ENCODE measurements at regions not wholly inside any gene's neighbourhood (a gene's known extent, or its start where the extent isn't known, plus 50 kb on each side); places are given as distances from the start of the nearest gene placed in this dataset.

DNA sequence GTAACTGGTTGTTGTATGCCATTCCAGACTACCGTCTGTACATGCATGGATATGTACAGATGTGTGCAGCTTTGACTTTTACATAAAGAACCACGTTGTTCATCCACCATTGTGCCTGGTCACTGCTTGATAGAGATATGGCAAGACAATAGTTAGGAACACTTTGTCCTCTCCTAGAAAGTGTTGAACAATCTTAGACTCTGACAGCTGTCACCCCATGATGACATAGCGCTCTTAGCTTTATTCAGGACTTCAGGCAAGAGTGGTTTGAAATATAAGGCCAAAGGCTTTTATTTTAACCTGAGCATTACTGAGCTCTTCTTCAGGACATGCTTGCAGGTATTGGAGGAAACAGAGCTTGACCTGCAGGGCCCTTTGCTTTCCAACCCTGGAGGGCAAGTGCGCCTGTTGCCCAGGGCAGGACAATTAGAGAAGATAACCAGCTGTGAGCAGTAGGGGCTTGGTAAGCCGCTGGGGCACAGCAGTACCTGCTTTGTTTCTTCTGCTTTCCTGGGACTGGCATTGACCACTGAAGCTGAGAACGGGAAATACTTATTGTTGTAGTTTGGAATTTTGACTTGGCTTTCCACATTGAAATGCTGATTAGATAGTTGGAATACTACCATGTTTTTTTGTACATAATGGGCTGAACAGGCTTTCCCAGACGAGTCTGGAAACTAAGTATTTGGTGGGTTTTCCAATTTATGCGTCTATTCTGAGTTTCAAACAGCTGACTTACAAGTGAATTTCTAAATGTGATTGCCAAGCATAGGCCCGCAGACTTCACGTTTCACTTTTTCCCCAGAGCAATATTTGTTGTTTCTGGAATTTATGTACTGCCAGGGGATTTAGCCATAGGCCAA, 51.1 kb downstream of the GARRE1 start:
- no peak for TF ChIP-seq POLR2A (IDR thresholded peaks at IDR 0.05; ENCODE audit: low read depth)
- TF ChIP-seq, protein P1, sequence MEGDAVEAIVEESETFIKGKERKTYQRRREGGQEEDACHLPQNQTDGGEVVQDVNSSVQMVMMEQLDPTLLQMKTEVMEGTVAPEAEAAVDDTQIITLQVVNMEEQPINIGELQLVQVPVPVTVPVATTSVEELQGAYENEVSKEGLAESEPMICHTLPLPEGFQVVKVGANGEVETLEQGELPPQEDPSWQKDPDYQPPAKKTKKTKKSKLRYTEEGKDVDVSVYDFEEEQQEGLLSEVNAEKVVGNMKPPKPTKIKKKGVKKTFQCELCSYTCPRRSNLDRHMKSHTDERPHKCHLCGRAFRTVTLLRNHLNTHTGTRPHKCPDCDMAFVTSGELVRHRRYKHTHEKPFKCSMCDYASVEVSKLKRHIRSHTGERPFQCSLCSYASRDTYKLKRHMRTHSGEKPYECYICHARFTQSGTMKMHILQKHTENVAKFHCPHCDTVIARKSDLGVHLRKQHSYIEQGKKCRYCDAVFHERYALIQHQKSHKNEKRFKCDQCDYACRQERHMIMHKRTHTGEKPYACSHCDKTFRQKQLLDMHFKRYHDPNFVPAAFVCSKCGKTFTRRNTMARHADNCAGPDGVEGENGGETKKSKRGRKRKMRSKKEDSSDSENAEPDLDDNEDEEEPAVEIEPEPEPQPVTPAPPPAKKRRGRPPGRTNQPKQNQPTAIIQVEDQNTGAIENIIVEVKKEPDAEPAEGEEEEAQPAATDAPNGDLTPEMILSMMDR (IDR thresholded peaks at IDR 0.05) = no peak

All from esophagus muscularis mucosa (tissue), 3 donors.